Mucosa of stomach (tissue), 1 donor: ENCODE measurements at regions not wholly inside any gene's neighbourhood (a gene's known extent, or its start where the extent isn't known, plus 50 kb on each side); places are given as distances from the start of the nearest gene placed in this dataset.
"Not testable (repeated sequence)": the region's sequence is repeated elsewhere in the genome, so short reads cannot be mapped to it uniquely, and the experiment has no call there.

Experiments used
- H3K27me3 ChIP-seq: one replicate; pipeline ENCODE4 v1.7.0; 2013; ENCODE audit warnings: mild to moderate bottlenecking, low read length; ENCODE audit not compliant: control insufficient read depth, insufficient read depth
- H3K36me3 ChIP-seq: one replicate; pipeline ENCODE4 v1.7.0; 2013; ENCODE audit warnings: low read length; ENCODE audit not compliant: control insufficient read depth, insufficient read depth
- H3K4me1 ChIP-seq: one replicate; pipeline ENCODE4 v1.7.0; 2013; ENCODE audit warnings: mild to moderate bottlenecking, low read length; ENCODE audit not compliant: control insufficient read depth, insufficient read depth
- H3K4me3 ChIP-seq: one replicate; pipeline ENCODE4 v1.7.0; 2013; ENCODE audit warnings: low read length
- H3K9ac ChIP-seq: one replicate; pipeline ENCODE4 v1.7.0; 2013; ENCODE audit warnings: mild to moderate bottlenecking, low read length, moderate library complexity
- H3K9me3 ChIP-seq: one replicate; pipeline ENCODE4 v1.7.0; 2013; ENCODE audit warnings: mild to moderate bottlenecking, low read length, moderate library complexity; ENCODE audit not compliant: control insufficient read depth
- donor health status: Pancreatic carcinoma.

GRCh38 chr6:16823718-16824352 lies 62.6 kb upstream of the ATXN1 start:
- Histone ChIP-seq H3K9me3 (no peaks in the 10 kb centered on the region), H3K36me3 (no peaks in the 10 kb centered on the region), H3K4me1 (peaks cover 13% of the 10 kb centered on the region), H3K27me3 (no peaks in the 10 kb centered on the region), H3K9ac (no peak overlapping the region), H3K4me3 (no peak overlapping the region)

- Histone ChIP-seq H3K27me3 (no peaks in the 10 kb centered on the region), H3K9ac (no peak overlapping the region), H3K36me3 (no peaks in the 10 kb centered on the region), H3K4me3 (no peak overlapping the region), H3K4me1 (peaks cover 13% of the 10 kb centered on the region), H3K9me3 (no peaks in the 10 kb centered on the region)
Measured at GRCh38 chr6:16822975-16823717, 61.9 kb upstream of the ATXN1 start.

GRCh38 chr6:16822529-16822928 lies 61.3 kb upstream of the ATXN1 start:
- Histone ChIP-seq H3K4me3 (no peak overlapping the region), H3K36me3 (no peaks in the 10 kb centered on the region), H3K9me3 (no peaks in the 10 kb centered on the region), H3K4me1 (peaks cover 13% of the 10 kb centered on the region), H3K9ac (no peak overlapping the region), H3K27me3 (no peaks in the 10 kb centered on the region)

- Histone ChIP-seq H3K36me3 (no peaks in the 10 kb centered on the region), H3K9me3 (no peaks in the 10 kb centered on the region), H3K9ac (no peak overlapping the region), H3K4me3 (no peak overlapping the region), H3K27me3 (no peaks in the 10 kb centered on the region), H3K4me1 (peaks cover 13% of the 10 kb centered on the region)
Measured at GRCh38 chr6:16821834-16822264, 60.6 kb upstream of the ATXN1 start.

GRCh38 chr6:16820262-16820661 lies 59.0 kb upstream of the ATXN1 start:
- peaks cover 13% of the 10 kb centered on the region for H3K4me1 ChIP-seq
- not testable (repeated sequence) for H3K27me3 ChIP-seq, H3K36me3 ChIP-seq, H3K4me3 ChIP-seq, H3K9ac ChIP-seq, H3K9me3 ChIP-seq

GRCh38 chr6:16819752-16820151 lies 58.5 kb upstream of the ATXN1 start:
- no peaks in the 10 kb centered on the region for H3K9me3 ChIP-seq
- no peak overlapping the region for H3K4me3 ChIP-seq
- H3K9ac ChIP-seq = no peak overlapping the region
- H3K4me1 ChIP-seq = peaks cover 13% of the 10 kb centered on the region
- no peaks in the 10 kb centered on the region for H3K36me3 ChIP-seq
- no peaks in the 10 kb centered on the region for H3K27me3 ChIP-seq

- Histone ChIP-seq H3K36me3 (no peaks in the 10 kb centered on the region), H3K4me3 (no peak overlapping the region), H3K27me3 (no peaks in the 10 kb centered on the region), H3K9ac (no peak overlapping the region), H3K4me1 (peaks cover 13% of the 10 kb centered on the region), H3K9me3 (no peaks in the 10 kb centered on the region)
Measured at GRCh38 chr6:16818992-16819626, 57.8 kb upstream of the ATXN1 start.

GRCh38 chr6:16817594-16817993 lies 56.3 kb upstream of the ATXN1 start:
- Histone ChIP-seq H3K4me3 (no peak overlapping the region), H3K27me3 (no peaks in the 10 kb centered on the region), H3K36me3 (no peaks in the 10 kb centered on the region), H3K9me3 (no peaks in the 10 kb centered on the region), H3K9ac (no peak overlapping the region), H3K4me1 (peaks cover 13% of the 10 kb centered on the region)

- H3K4me3 ChIP-seq = no peak overlapping the region
- H3K9ac ChIP-seq = no peak overlapping the region
- no peaks in the 10 kb centered on the region for H3K9me3 ChIP-seq
- no peaks in the 10 kb centered on the region for H3K36me3 ChIP-seq
- no peaks in the 10 kb centered on the region for H3K27me3 ChIP-seq
- peaks cover 7% of the 10 kb centered on the region for H3K4me1 ChIP-seq
Measured at GRCh38 chr6:16816891-16817290, 55.6 kb upstream of the ATXN1 start.

- no peaks in the 10 kb centered on the region for H3K36me3 ChIP-seq
- H3K27me3 ChIP-seq = no peaks in the 10 kb centered on the region
- no peak overlapping the region for H3K9ac ChIP-seq
- H3K4me3 ChIP-seq = no peak overlapping the region
- H3K9me3 ChIP-seq = no peaks in the 10 kb centered on the region
- H3K4me1 ChIP-seq = no peaks in the 10 kb centered on the region
Measured at GRCh38 chr6:16812993-16813392, 51.7 kb upstream of the ATXN1 start.

- Histone ChIP-seq H3K9ac (no peak overlapping the region), H3K27me3 (no peaks in the 10 kb centered on the region), H3K36me3 (no peaks in the 10 kb centered on the region), H3K9me3 (no peaks in the 10 kb centered on the region), H3K4me1 (no peaks in the 10 kb centered on the region), H3K4me3 (no peak overlapping the region)
Measured at GRCh38 chr6:16811277-16811979, 50.2 kb upstream of the ATXN1 start.
